ENCODE measurements at regions not wholly inside any gene's neighbourhood (a gene's known extent, or its start where the extent isn't known, plus 50 kb on each side); places are given as distances from the start of the nearest gene placed in this dataset.

DNA sequence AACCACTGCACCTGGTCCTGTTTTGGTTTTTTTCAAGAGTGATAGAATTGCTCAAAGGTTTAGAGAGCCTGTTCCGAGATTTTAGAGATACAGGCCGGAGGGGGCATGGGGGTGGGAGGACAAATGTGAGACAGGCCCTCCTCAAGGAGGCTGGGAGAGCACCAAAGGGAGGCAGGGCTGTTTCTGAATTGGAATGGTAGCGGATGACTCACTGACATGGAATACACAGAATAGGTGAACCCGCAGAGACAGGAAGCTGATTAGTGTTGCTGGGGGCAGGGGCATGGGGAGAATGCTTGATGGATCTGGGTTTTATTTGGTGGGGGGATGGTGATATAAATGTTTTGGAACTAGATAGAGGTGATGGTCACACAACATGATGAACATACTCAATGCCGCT lies 111.0 kb upstream of the MGAT5 start:
- H3K4me3 ChIP-seq (ENCODE audit: low read depth, low read length), result no peak overlapping the region
- no peak for DNase-seq (ENCODE audit: low read depth)
- TF ChIP-seq, protein P1, sequence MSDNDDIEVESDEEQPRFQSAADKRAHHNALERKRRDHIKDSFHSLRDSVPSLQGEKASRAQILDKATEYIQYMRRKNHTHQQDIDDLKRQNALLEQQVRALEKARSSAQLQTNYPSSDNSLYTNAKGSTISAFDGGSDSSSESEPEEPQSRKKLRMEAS (IDR thresholded peaks at IDR 0.05; ENCODE audit: low read depth, low read length), result no peak
- TF ChIP-seq MYC (IDR thresholded peaks at IDR 0.05; ENCODE audit: low read depth, low read length) (no peak), POLR2A (IDR thresholded peaks at IDR 0.05; ENCODE audit: extremely low read depth, insufficient read length) (no peak)
- TF ChIP-seq, protein P2, sequence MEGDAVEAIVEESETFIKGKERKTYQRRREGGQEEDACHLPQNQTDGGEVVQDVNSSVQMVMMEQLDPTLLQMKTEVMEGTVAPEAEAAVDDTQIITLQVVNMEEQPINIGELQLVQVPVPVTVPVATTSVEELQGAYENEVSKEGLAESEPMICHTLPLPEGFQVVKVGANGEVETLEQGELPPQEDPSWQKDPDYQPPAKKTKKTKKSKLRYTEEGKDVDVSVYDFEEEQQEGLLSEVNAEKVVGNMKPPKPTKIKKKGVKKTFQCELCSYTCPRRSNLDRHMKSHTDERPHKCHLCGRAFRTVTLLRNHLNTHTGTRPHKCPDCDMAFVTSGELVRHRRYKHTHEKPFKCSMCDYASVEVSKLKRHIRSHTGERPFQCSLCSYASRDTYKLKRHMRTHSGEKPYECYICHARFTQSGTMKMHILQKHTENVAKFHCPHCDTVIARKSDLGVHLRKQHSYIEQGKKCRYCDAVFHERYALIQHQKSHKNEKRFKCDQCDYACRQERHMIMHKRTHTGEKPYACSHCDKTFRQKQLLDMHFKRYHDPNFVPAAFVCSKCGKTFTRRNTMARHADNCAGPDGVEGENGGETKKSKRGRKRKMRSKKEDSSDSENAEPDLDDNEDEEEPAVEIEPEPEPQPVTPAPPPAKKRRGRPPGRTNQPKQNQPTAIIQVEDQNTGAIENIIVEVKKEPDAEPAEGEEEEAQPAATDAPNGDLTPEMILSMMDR (IDR thresholded peaks at IDR 0.05; ENCODE audit: low read depth, low read length), result no peak

DNA sequence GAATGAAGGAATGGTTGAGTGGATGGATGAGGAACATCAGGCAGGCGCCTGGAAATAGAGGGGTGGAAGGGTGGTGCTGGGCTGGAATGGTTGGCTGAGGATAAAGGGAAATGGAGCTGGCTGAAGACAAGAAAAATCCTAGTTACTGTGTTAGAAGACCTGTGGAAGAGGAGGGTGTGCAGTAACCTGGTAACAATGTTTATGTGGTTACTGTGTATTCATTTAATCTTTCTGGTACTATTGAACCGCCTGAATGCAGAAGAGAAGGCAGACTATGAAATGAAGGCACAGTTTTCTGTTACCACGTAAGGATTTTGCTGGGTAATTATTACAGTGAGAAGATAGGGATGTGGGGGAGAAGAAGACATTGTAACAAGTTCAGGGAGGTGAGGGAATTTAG lies 110.3 kb upstream of the MGAT5 start:
- H3K4me3 ChIP-seq (ENCODE audit: low read depth, low read length), result no peak overlapping the region
- no peak for DNase-seq (ENCODE audit: low read depth)
- no peak for TF ChIP-seq POLR2A (IDR thresholded peaks at IDR 0.05; ENCODE audit: extremely low read depth, insufficient read length)
- TF ChIP-seq, protein P2 (IDR thresholded peaks at IDR 0.05; ENCODE audit: low read depth, low read length), result no peak
- TF ChIP-seq MYC (IDR thresholded peaks at IDR 0.05; ENCODE audit: low read depth, low read length), result no peak
- TF ChIP-seq, protein P1 (IDR thresholded peaks at IDR 0.05; ENCODE audit: low read depth, low read length), result no peak

DNA sequence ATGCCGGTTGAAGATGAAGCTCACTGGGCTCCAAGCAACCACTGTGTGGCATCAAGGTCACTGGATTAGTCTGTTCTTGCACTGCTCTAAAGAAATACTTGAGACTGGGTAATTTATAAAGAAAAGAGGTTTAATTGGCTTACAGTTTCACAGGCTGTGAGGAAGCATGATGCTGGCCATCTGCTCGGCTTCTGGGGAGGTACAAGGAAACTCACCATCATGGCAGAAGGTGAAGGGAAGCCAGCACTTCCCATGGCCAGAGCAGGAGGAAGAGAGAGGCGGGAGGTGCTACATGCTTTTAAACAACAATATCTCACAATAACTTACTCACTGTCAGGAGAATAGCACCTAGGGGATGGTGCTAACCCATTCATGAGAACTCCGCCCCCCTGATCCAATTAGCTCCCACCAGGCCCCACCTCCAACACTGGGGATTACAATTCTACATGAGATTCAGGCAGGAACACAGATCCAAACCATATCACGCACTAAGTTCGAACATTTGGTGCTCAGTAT lies 109.7 kb upstream of the MGAT5 start:
- TF ChIP-seq, protein P1 (IDR thresholded peaks at IDR 0.05; ENCODE audit: low read depth, low read length), result no peak
- TF ChIP-seq MYC (IDR thresholded peaks at IDR 0.05; ENCODE audit: low read depth, low read length), result no peak
- TF ChIP-seq, protein P2 (IDR thresholded peaks at IDR 0.05; ENCODE audit: low read depth, low read length), result no peak
- no peak for TF ChIP-seq POLR2A (IDR thresholded peaks at IDR 0.05; ENCODE audit: extremely low read depth, insufficient read length)
- DNase-seq (ENCODE audit: low read depth), result no peak
- H3K4me3 ChIP-seq (ENCODE audit: low read depth, low read length), result no peak overlapping the region

DNA sequence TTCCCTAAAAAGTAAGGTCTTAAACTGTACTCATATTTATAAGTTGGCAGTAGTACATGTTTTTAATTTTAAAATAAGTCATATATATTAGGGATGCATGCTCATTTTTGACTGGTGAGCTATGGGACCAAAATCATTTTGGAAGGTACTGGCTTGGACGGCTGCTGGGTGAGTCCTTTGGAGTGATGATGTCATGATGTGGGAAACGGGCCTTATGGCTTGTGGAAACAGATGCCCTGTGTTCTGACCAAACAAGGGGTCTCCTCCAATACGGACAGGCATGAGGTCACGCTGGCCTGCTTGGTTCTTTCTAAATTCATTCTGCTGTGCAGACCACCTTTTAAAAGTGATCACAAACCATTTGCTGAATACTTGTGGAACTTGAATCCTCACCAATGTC lies 109.2 kb upstream of the MGAT5 start:
- no peak overlapping the region for H3K4me3 ChIP-seq (ENCODE audit: low read depth, low read length)
- TF ChIP-seq, protein P1 (IDR thresholded peaks at IDR 0.05; ENCODE audit: low read depth, low read length), result no peak
- TF ChIP-seq, protein P2 (IDR thresholded peaks at IDR 0.05; ENCODE audit: low read depth, low read length), result no peak
- TF ChIP-seq POLR2A (IDR thresholded peaks at IDR 0.05; ENCODE audit: extremely low read depth, insufficient read length), result no peak
- DNase-seq (ENCODE audit: low read depth), result no peak

DNA sequence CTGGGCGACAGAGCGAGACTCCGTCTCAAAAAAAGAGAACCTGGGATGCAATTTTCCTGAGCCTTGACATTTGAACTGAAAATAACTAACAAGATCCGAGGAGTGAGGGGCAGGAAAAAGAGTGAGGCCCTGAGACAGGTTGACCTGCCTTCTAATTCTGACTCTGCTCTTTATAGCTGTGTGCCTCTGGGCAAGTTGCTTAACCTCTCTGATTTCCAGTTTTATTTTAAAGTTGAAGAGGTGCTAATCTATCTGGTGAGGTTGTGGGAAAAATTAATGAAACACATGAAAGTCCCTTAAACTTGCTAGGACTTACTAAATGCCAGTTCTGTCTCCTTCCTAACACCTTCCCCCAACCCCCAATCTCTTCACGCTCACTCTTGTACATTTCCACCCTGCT lies 108.4 kb upstream of the MGAT5 start:
- H3K4me3 ChIP-seq (ENCODE audit: low read depth, low read length), result no peak overlapping the region
- DNase-seq (ENCODE audit: low read depth), result no peak
- TF ChIP-seq MYC (IDR thresholded peaks at IDR 0.05; ENCODE audit: low read depth, low read length), result no peak
- TF ChIP-seq, protein P2 (IDR thresholded peaks at IDR 0.05; ENCODE audit: low read depth, low read length), result no peak
- TF ChIP-seq POLR2A (IDR thresholded peaks at IDR 0.05; ENCODE audit: extremely low read depth, insufficient read length), result no peak
- TF ChIP-seq, protein P1 (IDR thresholded peaks at IDR 0.05; ENCODE audit: low read depth, low read length), result no peak

Measured in NB4 (cell line).